ENCODE measurements at regions not wholly inside any gene's neighbourhood (a gene's known extent, or its start where the extent isn't known, plus 50 kb on each side); places are given as distances from the start of the nearest gene placed in this dataset.

- TF ChIP-seq POLR2A (IDR thresholded peaks at IDR 0.05) (no peak), CTCF (IDR thresholded peaks at IDR 0.05) (no peak), EP300 (IDR thresholded peaks at IDR 0.05) (no peak)
Observed at GRCh38 chr17:79666111-79666510, 55.3 kb upstream of the RBFOX3 start.
